ENCODE measurements at regions not wholly inside any gene's neighbourhood (a gene's known extent, or its start where the extent isn't known, plus 50 kb on each side); places are given as distances from the start of the nearest gene placed in this dataset. TPM values are rescaled to one million over a fixed set of nuclear protein-coding genes. Genes with fewer than 3 reads are reported as not detected.
"Not testable (repeated sequence)": the region's sequence is repeated elsewhere in the genome, so short reads cannot be mapped to it uniquely, and the experiment has no call there.

DNA sequence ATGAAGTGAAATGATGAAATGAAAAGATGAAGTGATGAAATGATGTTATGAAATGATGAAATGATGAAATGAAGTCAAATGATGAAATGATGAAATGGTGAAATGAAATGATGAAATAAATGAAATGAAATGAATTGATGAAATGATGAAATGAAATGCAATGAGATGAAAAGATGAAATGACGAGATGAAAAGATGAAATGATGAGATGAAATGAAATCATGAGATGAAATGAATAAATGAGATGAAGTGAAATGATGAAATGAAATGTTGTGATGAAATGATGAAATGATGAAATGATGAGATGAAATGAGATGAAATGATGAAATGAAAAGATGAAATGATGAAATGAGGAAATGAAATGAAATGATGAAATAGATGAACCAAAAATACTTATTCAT, 315.3 kb downstream of the TP53TG3F start:
- H3K27ac ChIP-seq; H3K27me3 ChIP-seq; H3K9me3 ChIP-seq; H3K36me3 ChIP-seq; H3K4me3 ChIP-seq; DNase-seq; H3K4me1 ChIP-seq (ENCODE audit: insufficient read depth); intact Hi-C loops (cut with DNase I): not testable (repeated sequence)
- WGBS, 3 donors: 41 to 74% (median 48%) methylated on average over 1 of the region's 1 CpG

GRCh38 chr16:33816328-33816944, 357.0 kb downstream of the TP53TG3F start:
- H3K4me1 ChIP-seq (ENCODE audit: insufficient read depth); H3K27ac ChIP-seq; DNase-seq; H3K27me3 ChIP-seq; H3K9me3 ChIP-seq; intact Hi-C loops (cut with DNase I); H3K4me3 ChIP-seq; H3K36me3 ChIP-seq: not testable (repeated sequence)
- WGBS, 3 donors: no CpG with 5 or more reads among the region's 16 CpGs

- H3K27ac ChIP-seq; intact Hi-C loops (cut with DNase I); DNase-seq; H3K4me3 ChIP-seq; H3K9me3 ChIP-seq; H3K4me1 ChIP-seq (ENCODE audit: insufficient read depth); H3K36me3 ChIP-seq; H3K27me3 ChIP-seq: not testable (repeated sequence)
- WGBS, 3 donors: 74 to 87% (median 76%) methylated on average over 3 to 13 of the region's 25 CpGs
These were observed 365.3 kb downstream of the TP53TG3F start for GRCh38 chr16:33824736-33825135.

DNA sequence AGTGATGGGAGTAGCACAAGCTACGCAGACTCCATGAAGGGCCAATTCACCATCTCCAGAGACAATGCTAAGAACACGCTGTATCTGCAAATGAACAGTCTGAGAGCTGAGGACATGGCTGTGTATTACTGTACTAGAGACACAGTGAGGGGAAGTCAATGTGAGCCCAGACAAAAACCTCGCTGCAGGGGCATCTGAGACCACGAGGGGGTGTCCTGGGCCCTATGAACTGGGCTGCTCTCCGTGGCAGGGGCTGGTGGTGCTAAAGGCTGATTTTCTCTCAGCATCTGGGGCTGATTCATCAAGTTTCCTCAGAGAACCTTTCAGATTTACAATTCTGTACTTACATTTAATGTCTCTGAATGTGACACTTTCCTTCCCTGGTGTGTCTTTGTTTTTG, 368.1 kb downstream of the TP53TG3F start:
- H3K4me1 ChIP-seq (ENCODE audit: insufficient read depth); H3K36me3 ChIP-seq; H3K27ac ChIP-seq; H3K4me3 ChIP-seq; intact Hi-C loops (cut with DNase I); H3K27me3 ChIP-seq; DNase-seq; H3K9me3 ChIP-seq: not testable (repeated sequence)
- WGBS, 3 donors: 72 to 86% (median 75%) methylated on average over 2 of the region's 5 CpGs

GRCh38 chr16:33839157-33839556, 379.7 kb downstream of the TP53TG3F start:
- H3K4me1 ChIP-seq (ENCODE audit: insufficient read depth); intact Hi-C loops (cut with DNase I); H3K27ac ChIP-seq; H3K9me3 ChIP-seq; H3K4me3 ChIP-seq; H3K27me3 ChIP-seq; DNase-seq; H3K36me3 ChIP-seq: not testable (repeated sequence)
- 0 to 25% methylated on average over 1 of the region's 3 CpGs; no CpG with 5 or more reads in 1 of the 3 donors for WGBS, 3 donors

- H3K9me3 ChIP-seq; H3K36me3 ChIP-seq; H3K4me3 ChIP-seq; DNase-seq; H3K4me1 ChIP-seq (ENCODE audit: insufficient read depth); H3K27ac ChIP-seq; H3K27me3 ChIP-seq; intact Hi-C loops (cut with DNase I): not testable (repeated sequence)
- 26 to 55% (median 44%) methylated on average over 5 to 8 of the region's 10 CpGs for WGBS, 3 donors
These were observed 385.1 kb downstream of the TP53TG3F start for GRCh38 chr16:33844533-33844932.

Small RNA genes lying in the stretch of these regions (small RNA-seq; reads per million reads assigned to genes)
- gene AC136428.2 (not detected), gene ENPP7P13 (not detected)
